Activated CD8-positive, alpha-beta memory T cell treated with anti-CD3 and anti-CD28 coated beads for 24 hours (primary cell): ENCODE measurements at regions not wholly inside any gene's neighbourhood (a gene's known extent, or its start where the extent isn't known, plus 50 kb on each side); places are given as distances from the start of the nearest gene placed in this dataset.

Experiments
- DNase-seq: peaks from one replicate; pipeline ENCODE4 v3.0.0-alpha.2; 2020

GRCh38 chr14:100638211-100638855, 51.1 kb upstream of the BEGAIN start:
- DNase-seq = no peak

- DNase-seq = no peak
Observed at GRCh38 chr14:100639280-100639679, 52.1 kb upstream of the BEGAIN start.

GRCh38 chr14:100640471-100641273, 53.5 kb upstream of the BEGAIN start:
- DNase-seq = peak; percentile 85

GRCh38 chr14:100641274-100641860, 54.1 kb upstream of the BEGAIN start:
- no peak for DNase-seq

- no peak for DNase-seq
Observed at GRCh38 chr14:100643426-100643825, 56.2 kb upstream of the BEGAIN start.

GRCh38 chr14:100644383-100644782, 57.2 kb upstream of the BEGAIN start:
- no peak for DNase-seq

- no peak for DNase-seq
Observed at GRCh38 chr14:100644784-100645183, 57.6 kb upstream of the BEGAIN start.

GRCh38 chr14:100645196-100645981, 58.2 kb upstream of the BEGAIN start:
- peak; percentile 93 for DNase-seq

- no peak for DNase-seq
Observed at GRCh38 chr14:100645982-100646314, 58.7 kb upstream of the BEGAIN start.

GRCh38 chr14:100648474-100649172, 61.4 kb upstream of the BEGAIN start:
- DNase-seq = no peak

- no peak for DNase-seq
Observed at GRCh38 chr14:100649173-100649519, 61.9 kb upstream of the BEGAIN start.

GRCh38 chr14:100651999-100652508, 64.8 kb upstream of the BEGAIN start:
- DNase-seq = no peak

- no peak for DNase-seq
Observed at GRCh38 chr14:100652744-100653143, 65.5 kb upstream of the BEGAIN start.

- no peak for DNase-seq
Observed at GRCh38 chr14:100653409-100653808, 66.2 kb upstream of the BEGAIN start.

- DNase-seq = no peak
Observed at GRCh38 chr14:100654025-100654813, 67.0 kb upstream of the BEGAIN start.

- peak; percentile 74 for DNase-seq
Observed at GRCh38 chr14:100654814-100655740, 67.9 kb upstream of the BEGAIN start.

GRCh38 chr14:100655741-100656085, 68.5 kb upstream of the BEGAIN start:
- no peak for DNase-seq

GRCh38 chr14:100656996-100657395, 69.7 kb upstream of the DLK1 start:
- DNase-seq = no peak

GRCh38 chr14:100657780-100658179, 68.9 kb upstream of the DLK1 start:
- no peak for DNase-seq

- no peak for DNase-seq
Observed at GRCh38 chr14:100658181-100658886, 68.4 kb upstream of the DLK1 start.
